ENCODE measurements at regions not wholly inside any gene's neighbourhood (a gene's known extent, or its start where the extent isn't known, plus 50 kb on each side); places are given as distances from the start of the nearest gene placed in this dataset.

DNA sequence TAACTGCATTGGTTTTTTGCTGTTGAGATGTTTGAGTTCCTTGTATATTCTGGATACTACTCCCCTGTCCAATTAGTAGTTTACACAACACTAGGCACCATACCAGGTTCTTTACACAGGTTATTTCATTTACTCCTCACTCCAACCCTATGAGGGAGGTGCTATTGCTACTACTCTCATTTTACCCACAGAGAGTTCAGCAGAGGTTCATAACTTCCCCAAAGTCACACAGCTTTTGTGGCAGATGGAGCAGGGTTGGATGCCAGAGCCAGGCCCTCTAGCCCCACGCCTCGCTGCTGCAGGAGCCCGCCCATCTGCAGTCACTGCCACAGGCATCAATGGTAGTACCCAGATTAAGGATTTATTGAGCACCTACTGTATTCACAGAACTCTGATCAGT, 61.7 kb upstream of the MAP3K4 start:
- TF ChIP-seq, protein P1, sequence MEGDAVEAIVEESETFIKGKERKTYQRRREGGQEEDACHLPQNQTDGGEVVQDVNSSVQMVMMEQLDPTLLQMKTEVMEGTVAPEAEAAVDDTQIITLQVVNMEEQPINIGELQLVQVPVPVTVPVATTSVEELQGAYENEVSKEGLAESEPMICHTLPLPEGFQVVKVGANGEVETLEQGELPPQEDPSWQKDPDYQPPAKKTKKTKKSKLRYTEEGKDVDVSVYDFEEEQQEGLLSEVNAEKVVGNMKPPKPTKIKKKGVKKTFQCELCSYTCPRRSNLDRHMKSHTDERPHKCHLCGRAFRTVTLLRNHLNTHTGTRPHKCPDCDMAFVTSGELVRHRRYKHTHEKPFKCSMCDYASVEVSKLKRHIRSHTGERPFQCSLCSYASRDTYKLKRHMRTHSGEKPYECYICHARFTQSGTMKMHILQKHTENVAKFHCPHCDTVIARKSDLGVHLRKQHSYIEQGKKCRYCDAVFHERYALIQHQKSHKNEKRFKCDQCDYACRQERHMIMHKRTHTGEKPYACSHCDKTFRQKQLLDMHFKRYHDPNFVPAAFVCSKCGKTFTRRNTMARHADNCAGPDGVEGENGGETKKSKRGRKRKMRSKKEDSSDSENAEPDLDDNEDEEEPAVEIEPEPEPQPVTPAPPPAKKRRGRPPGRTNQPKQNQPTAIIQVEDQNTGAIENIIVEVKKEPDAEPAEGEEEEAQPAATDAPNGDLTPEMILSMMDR (conservative IDR thresholded peaks at IDR 0.05; ENCODE audit: low read depth, low read length) = no peak
- no peak for TF ChIP-seq POLR2A (IDR thresholded peaks at IDR 0.05; ENCODE audit: low read depth, low read length)
